HG02885 (cell line): ENCODE measurements at regions not wholly inside any gene's neighbourhood (a gene's known extent, or its start where the extent isn't known, plus 50 kb on each side); places are given as distances from the start of the nearest gene placed in this dataset.

Experiments used
- ATAC-seq: cut with Tn5 transposase; IDR thresholded peaks from one replicate; pipeline ENCODE4 v1.9.1; 2021; ENCODE audit warnings: mild to moderate bottlenecking; ENCODE audit not compliant: unreplicated experiment, poor library complexity

DNA sequence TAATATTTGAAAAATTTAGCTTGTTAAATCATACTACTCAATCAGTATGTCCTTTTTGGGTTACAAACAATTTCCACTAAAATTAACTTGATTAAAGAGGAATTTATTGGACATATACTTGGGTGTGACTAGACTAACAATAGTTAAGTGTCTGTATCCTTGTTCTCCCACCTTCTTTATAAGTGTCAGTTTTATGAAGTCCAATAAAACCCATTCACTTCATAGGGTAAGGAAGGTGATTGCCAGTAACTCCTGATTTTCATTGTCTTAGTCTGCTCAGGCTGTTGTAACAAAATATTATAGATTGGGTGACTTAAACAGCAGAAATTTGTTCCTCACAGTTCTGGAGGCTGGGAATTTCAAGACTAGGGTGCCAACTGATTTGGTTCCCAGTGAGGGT lies 800.0 kb downstream of the PDHA2 start:
- ATAC-seq = no peak

DNA sequence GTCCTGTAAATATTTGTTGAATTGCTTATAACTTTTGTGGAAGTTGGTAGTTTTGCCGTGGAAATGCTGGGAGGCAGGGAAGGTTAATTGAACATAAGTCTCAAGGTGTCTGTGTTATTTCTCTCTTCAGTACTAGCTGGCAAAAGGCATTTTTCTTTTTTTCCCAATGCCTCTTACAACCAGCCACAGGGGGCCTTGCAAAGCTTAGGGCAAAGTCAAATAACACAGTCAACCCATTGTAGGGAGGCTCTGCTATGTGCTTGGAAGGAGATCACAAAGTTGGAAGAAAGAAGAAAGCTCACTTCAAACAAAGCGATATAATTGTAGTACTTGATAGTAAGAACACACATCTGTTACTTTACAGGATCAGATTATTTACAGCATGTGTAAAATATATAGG lies 802.6 kb downstream of the PDHA2 start:
- no peak for ATAC-seq

DNA sequence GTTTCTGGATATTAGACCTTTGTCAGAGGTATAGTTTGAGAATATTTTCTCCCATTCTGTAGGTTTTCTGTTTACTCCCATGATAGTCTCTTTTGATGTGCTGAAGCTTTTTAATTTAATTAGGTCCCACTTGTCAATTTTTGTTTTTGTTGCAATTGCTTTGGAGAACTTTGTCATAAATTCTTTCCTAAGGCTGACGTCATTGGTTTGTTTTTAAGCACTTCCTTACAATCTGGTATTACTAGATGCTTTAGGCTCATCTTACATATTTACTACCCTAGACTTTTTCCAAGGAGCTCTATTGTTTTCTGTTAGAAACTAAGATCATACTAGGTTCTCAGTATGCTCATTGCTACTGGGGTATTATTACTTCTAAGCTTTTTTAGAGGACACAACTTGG lies 806.3 kb downstream of the PDHA2 start:
- no peak for ATAC-seq

DNA sequence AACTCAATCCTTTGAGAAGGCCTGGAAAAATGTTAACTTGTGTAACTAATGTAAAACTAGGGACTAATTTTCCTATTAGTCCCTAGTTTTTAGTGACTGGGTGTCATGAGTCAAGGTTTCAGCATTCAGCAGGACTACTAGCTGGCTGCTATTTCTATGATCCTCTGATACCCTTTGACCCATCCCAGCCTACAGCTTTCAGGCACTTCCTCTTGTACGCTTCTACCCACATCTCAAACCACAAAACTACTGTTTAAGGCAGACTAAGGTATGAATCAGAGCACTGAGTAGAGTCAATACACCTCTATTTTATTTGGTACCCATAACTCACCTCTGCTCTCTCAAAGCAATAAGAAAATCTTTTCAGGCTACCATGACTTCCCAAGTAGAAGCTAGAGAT lies 809.6 kb downstream of the PDHA2 start:
- no peak for ATAC-seq

DNA sequence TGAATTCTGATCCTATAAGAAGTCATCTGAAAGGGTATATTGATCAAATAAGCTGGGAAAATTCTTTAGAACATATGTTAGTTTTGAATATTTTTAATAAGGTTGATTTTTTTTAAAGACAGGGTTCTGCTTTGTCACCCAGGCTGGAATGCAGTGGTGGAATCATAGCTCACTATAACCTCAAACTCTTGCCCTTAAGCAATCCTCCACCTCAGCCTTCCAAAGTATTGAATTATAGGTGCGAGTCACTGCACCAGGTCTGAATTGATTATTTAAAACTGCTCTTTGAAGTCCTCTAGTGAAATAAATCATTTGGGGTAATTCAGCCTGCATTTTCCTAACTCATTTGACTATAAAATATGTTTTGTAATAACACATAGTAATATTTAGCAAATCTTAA lies 812.3 kb downstream of the PDHA2 start:
- ATAC-seq = no peak

DNA sequence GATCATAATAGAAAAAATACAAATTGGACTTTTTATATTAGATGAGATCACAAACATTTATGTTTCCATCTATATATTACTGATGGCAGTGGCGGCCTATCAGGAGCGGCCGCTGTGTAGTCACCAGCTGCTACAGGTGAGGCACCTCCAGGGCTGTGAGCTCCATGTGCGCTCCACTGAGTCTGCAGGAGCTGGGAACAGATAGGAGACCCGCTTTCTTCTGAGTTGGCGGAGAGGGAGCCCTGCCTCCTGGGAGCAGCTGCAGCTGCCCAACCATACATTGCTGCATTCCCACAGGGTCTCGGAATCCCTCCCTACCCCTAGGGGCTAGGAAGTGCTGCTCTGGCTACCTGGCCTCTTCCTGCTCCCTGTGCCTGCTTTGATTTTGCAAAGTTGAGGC lies 812.9 kb downstream of the PDHA2 start:
- no peak for ATAC-seq

DNA sequence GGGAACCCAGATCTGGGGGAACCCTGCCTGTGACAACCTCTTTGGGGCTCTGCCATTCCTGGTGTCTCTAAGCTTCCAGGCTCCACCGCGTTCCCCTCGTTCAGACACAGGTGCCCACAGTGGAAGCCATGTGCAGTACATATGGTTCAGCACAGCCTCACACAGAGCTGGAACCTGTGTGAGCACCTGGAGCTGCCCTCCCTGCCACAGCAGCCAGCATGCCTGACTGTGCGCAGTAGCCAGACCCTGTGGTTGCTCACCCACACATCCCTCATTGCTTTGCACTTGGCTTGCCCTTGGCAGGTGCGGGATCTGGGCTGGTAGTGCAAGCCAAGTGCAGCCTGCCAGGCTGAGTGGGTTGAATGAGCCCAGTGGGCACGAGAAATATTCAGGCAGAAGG lies 814.2 kb downstream of the PDHA2 start:
- no peak for ATAC-seq

GRCh38 chr4:96670381-96670780 lies 830.5 kb downstream of the PDHA2 start:
- ATAC-seq = no peak

DNA sequence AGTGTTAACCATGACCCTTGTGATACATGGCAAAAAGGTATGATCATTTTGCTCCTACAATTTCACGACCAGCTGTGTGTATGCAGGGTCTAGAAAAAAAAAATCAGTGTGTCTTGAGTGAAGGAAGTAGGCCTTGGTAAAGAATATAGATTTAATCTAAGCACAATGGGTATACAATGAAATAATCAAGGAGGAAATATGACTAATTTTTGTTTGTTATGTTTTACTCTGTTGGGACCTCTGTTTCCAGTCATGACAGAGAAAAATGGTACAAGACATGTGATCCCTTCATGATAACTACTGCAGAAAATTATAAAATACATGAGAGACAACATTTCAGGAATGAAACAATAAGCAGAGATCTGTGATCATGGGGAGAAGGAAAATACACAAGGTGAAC lies 835.5 kb downstream of the PDHA2 start:
- ATAC-seq = no peak

- ATAC-seq = no peak
Observed at GRCh38 chr4:96675896-96676295, 836.0 kb downstream of the PDHA2 start.

- no peak for ATAC-seq
Observed at GRCh38 chr4:96676754-96677435, 837.0 kb downstream of the PDHA2 start.

- no peak for ATAC-seq
Observed at GRCh38 chr4:96677499-96677898, 837.6 kb downstream of the PDHA2 start.

GRCh38 chr4:96681218-96681617 lies 841.3 kb downstream of the PDHA2 start:
- no peak for ATAC-seq

DNA sequence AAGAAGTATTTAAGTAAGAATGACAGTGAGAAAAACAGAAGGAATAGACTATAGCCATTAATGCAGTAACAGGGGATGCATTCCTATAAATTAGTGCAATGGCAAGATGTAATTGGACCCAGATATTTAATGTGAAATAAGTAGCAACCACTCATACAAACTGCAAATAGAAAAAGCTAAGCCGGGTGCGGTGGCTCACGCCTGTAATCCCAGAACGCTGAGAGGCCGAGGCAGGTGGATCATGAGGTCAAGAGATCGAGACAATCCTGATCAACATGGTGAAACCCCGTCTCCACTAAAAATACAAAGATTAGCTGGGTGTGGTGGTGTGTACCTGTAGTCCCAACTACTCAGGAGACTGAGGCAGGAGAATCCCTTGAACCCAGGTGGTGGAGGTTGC lies 845.8 kb downstream of the PDHA2 start:
- no peak for ATAC-seq

- ATAC-seq = no peak
Observed at GRCh38 chr4:96691521-96691920, 851.6 kb downstream of the PDHA2 start.

- no peak for ATAC-seq
Observed at GRCh38 chr4:96698831-96699230, 858.9 kb downstream of the PDHA2 start.

DNA sequence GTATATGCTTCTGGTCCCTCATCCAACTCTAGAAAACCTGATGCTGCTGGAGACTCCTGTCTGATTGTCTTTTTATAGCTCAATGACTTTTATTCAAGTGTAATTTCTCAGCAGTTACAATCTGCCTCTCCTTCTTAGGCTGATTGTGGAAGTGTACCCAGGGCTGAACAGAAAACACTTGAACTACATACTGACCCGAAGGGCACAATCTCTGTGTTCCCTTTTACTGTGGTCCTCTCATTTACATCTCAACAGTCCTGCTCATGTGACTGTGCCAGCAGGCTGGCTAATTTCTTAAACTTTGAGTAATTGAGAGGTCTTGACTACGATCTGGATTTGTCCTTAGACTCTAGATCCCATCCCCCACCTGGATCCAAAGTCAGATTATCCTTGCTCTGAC lies 863.4 kb downstream of the PDHA2 start:
- no peak for ATAC-seq

DNA sequence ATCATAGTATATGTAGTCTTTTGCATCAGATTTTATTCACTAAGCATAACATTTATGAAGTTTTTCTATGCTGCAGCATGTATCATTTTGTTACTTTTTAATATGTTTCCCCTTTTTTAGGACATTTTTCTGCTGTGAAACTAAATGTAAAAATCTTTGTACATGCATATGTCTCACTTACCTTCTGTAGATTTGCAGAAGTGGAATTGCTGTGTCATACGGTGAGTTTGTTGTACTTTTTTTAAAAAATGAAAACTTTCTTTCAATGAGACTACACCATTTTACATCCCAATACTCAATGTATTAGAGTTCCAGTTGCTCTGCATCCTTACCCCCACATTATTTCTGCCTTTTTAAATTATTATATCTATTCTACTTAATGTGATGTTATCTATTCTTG lies 868.9 kb downstream of the PDHA2 start:
- ATAC-seq = no peak

DNA sequence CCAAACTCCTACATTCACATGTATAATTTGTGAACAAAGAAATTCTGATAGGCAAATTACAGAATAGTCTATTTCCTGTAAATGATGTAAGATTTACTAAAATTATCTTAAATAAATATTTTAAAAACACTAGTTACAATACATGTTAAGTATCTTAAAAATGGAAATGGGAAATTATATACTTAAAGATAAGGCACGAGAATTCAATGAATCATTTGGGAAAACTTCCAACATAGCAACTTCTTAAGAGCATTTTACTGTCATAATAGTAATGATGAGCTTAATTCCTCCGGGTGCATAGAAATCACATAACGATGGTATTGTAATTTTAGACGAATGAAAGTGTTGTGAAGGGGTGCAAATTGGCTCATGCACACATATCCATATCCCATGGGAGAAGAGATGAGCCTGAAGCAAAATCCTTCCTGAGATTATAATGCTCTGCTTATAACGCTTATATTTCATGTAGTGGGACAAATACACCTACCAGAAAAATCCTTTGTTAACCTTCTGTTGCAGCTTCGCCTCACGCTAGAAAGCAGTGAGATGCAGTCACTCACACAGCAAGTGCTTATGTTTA lies 873.5 kb downstream of the PDHA2 start:
- ATAC-seq = no peak

GRCh38 chr4:96729641-96730040 lies 889.7 kb downstream of the PDHA2 start:
- no peak for ATAC-seq

GRCh38 chr4:96730432-96730831 lies 890.5 kb downstream of the PDHA2 start:
- no peak for ATAC-seq

- no peak for ATAC-seq
Observed at GRCh38 chr4:96736352-96736889, 896.5 kb downstream of the PDHA2 start.
